Ascending aorta (tissue), 2 donors: ENCODE measurements at regions not wholly inside any gene's neighbourhood (a gene's known extent, or its start where the extent isn't known, plus 50 kb on each side); places are given as distances from the start of the nearest gene placed in this dataset.

Source experiments
- DNase-seq, 2 donors: peaks; one replicate each; pipeline ENCODE4 v3.0.0-alpha.2; 2019; ENCODE audit warnings: low spot score in 2 of 2
- H3K27ac ChIP-seq, 2 donors: fragments of 200-600 bp; sonication (generic); one replicate each; pipeline ENCODE4 v1.5.1; 2016 to 2017; ENCODE audit warnings: mild to moderate bottlenecking in 1 of 2
- H3K27me3 ChIP-seq: fragments of 200-600 bp; sonication (generic); one replicate; pipeline ENCODE4 v1.5.1; 2017
- H3K36me3 ChIP-seq, 2 donors: fragments of 200-600 bp; sonication (generic); one replicate each; pipeline ENCODE4 v1.5.1; 2016
- H3K4me1 ChIP-seq, 2 donors: fragments of 200-600 bp; sonication (generic); one replicate each; pipeline ENCODE4 v1.5.1; 2016 to 2017; ENCODE audit warnings: mild to moderate bottlenecking in 1 of 2
- H3K4me3 ChIP-seq, 2 donors: fragments of 200-600 bp; sonication (generic); one replicate each; pipeline ENCODE4 v1.5.1; 2016 to 2017; ENCODE audit warnings: mild to moderate bottlenecking in 1 of 2
- H3K9me3 ChIP-seq, 2 donors: fragments of 200-600 bp; sonication (generic); one replicate each; pipeline ENCODE4 v1.5.1; 2016
- intact Hi-C: fragments of 100-400 bp; cut with DNase I; formaldehyde crosslinking; loops from one replicate; pipeline ENCODE4 v1.15.1; 2023
- TF ChIP-seq, protein P1 (sequence below), 3 experiments: fragments of 200-600 bp in 2 of 3; fragments of 450-650 bp in 1 of 3; sonication (generic) in 2 of 3; IDR thresholded peaks; one replicate each; pipeline ENCODE4 v1.5.1; 2016 to 2019; ENCODE audit warnings: antibody characterized with exemption in 3 of 3, mild to moderate bottlenecking in 1 of 3, moderate library complexity in 1 of 3

DNA sequence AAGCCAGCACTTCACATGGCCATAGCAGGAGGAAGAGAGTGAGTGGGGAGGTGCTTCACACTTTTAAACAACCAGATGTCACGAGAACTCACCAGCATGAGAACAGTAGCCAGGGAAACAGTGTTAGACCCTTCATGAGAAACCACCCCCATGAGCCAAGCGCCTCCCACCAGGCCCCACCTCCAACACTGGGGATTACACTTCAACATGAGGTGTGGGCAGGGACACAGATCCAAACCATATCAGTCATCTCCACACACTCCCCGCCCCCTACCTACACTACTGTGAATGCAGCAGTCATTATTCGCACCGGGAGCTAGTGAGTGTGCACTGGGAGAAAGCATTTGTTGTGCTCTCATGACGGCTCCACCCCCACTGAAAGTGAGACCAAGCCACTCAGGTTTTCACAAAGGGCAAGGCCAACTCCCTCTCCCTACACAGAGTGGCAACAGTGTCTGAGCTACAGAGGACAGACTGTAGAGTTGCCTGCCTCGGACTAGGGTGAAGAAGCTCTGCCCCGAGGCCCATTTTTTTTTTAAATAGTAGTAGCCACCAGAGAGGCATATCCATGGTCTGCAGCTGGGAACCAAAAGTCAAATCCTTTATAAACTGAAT, 125.6 kb downstream of the BARHL2 start:
- TF ChIP-seq, protein P1, sequence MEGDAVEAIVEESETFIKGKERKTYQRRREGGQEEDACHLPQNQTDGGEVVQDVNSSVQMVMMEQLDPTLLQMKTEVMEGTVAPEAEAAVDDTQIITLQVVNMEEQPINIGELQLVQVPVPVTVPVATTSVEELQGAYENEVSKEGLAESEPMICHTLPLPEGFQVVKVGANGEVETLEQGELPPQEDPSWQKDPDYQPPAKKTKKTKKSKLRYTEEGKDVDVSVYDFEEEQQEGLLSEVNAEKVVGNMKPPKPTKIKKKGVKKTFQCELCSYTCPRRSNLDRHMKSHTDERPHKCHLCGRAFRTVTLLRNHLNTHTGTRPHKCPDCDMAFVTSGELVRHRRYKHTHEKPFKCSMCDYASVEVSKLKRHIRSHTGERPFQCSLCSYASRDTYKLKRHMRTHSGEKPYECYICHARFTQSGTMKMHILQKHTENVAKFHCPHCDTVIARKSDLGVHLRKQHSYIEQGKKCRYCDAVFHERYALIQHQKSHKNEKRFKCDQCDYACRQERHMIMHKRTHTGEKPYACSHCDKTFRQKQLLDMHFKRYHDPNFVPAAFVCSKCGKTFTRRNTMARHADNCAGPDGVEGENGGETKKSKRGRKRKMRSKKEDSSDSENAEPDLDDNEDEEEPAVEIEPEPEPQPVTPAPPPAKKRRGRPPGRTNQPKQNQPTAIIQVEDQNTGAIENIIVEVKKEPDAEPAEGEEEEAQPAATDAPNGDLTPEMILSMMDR (IDR thresholded peaks at IDR 0.05), result no peak
- Histone ChIP-seq H3K9me3 (peaks cover 3 to 28% of the 10 kb centered on the region in 2 donors), H3K27ac (no peak overlapping the region), H3K4me3 (no peak overlapping the region), H3K4me1 (no peaks in the 10 kb centered on the region), H3K27me3 (no peaks in the 10 kb centered on the region), H3K36me3 (no peaks in the 10 kb centered on the region)
- intact Hi-C loops, result no loop called here
- DNase-seq, result no peak

- H3K9me3 ChIP-seq, result no peaks in the 10 kb centered on the region
- H3K4me3 ChIP-seq, result no peak overlapping the region
- no peak overlapping the region for H3K27ac ChIP-seq
- H3K27me3 ChIP-seq, result no peaks in the 10 kb centered on the region
- no peaks in the 10 kb centered on the region for H3K36me3 ChIP-seq
- intact Hi-C loops, result no loop called here
- H3K4me1 ChIP-seq, result no peaks in the 10 kb centered on the region
- TF ChIP-seq, protein P1 (IDR thresholded peaks at IDR 0.05), result no peak
- no peak for DNase-seq
Observed at GRCh38 chr1:90580176-90580575, 136.9 kb downstream of the BARHL2 start.

- Histone ChIP-seq H3K4me1 (no peaks in the 10 kb centered on the region), H3K27me3 (no peaks in the 10 kb centered on the region), H3K36me3 (no peaks in the 10 kb centered on the region), H3K27ac (no peak overlapping the region), H3K9me3 (no peaks in the 10 kb centered on the region), H3K4me3 (no peak overlapping the region)
- intact Hi-C loops, result no loop called here
- no peak for DNase-seq
- TF ChIP-seq, protein P1 (IDR thresholded peaks at IDR 0.05), result peak in 2 of 3 experiments; percentile 41 to 59
Observed at GRCh38 chr1:90579212-90579802, 137.8 kb downstream of the BARHL2 start.

DNA sequence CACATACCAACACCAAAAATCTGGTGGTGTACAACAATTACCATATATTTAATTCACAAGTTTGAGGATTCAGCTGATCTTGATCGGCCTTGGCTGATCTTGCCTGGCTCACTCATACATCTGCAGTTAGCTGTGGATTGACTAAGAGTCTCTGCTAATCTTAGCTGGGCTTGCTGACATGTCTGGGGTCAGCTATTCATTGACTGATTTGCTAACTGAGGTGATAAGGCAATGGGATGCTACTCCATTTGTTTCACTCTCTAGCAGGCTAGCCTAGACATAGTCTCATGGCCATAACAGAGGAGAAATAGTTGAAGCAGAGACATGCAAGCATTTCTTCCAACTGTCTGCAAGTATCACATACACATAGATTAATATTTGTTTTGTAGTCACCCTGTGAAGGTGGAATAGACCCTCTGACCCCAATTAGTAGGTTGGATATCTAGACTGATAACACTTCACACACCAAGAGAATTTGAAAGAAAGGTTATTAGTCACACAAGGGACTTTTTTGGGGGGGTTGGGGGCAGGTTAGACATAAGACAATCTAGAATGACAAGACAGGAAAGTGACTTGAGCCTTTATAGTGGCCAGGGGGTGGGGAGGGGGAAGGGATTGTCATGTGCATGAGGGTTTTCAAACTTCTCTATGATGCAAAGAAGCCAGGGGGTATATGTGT, 142.3 kb downstream of the BARHL2 start:
- TF ChIP-seq, protein P1 (IDR thresholded peaks at IDR 0.05), result no peak
- intact Hi-C loops, result no loop called here
- Histone ChIP-seq H3K27me3 (no peaks in the 10 kb centered on the region), H3K4me3 (no peak overlapping the region), H3K4me1 (no peaks in the 10 kb centered on the region), H3K9me3 (no peaks in the 10 kb centered on the region), H3K27ac (no peak overlapping the region), H3K36me3 (no peaks in the 10 kb centered on the region)
- no peak for DNase-seq

GRCh38 chr1:90573736-90574135, 143.4 kb downstream of the BARHL2 start:
- no peaks in the 10 kb centered on the region for H3K36me3 ChIP-seq
- no peak overlapping the region for H3K27ac ChIP-seq
- no peaks in the 10 kb centered on the region for H3K9me3 ChIP-seq
- H3K4me1 ChIP-seq, result no peaks in the 10 kb centered on the region
- no peak overlapping the region for H3K4me3 ChIP-seq
- H3K27me3 ChIP-seq, result no peaks in the 10 kb centered on the region
- no peak for DNase-seq
- TF ChIP-seq, protein P1 (IDR thresholded peaks at IDR 0.05), result no peak
- intact Hi-C loops, result no loop called here
